Gastroesophageal sphincter (tissue), 4 donors: ENCODE measurements at regions not wholly inside any gene's neighbourhood (a gene's known extent, or its start where the extent isn't known, plus 50 kb on each side); places are given as distances from the start of the nearest gene placed in this dataset.
"Not testable (repeated sequence)": the region's sequence is repeated elsewhere in the genome, so short reads cannot be mapped to it uniquely, and the experiment has no call there.

ENCODE experiments used
- ATAC-seq: fragments of 150-250 bp; one replicate; pipeline ENCODE4 v1.9.1; 2016; ENCODE audit warnings: mild to moderate bottlenecking, moderate library complexity
- H3K27ac ChIP-seq, 4 donors: fragments of 200-600 bp; sonication (generic) in 3 of 4; 1 replicate in 3 of 4; 2 replicates in 1 of 4; pipeline ENCODE4 v1.5.1; 2016 to 2019
- H3K27me3 ChIP-seq: fragments of 200-600 bp; sonication (generic); one replicate; pipeline ENCODE4 v1.5.1; 2019
- H3K36me3 ChIP-seq, 2 donors: fragments of 200-600 bp; sonication (generic); one replicate each; pipeline ENCODE4 v1.5.1; 2019; ENCODE audit warnings: control low read depth in 1 of 2
- H3K4me1 ChIP-seq, 3 donors: fragments of 200-600 bp; sonication (generic); 1 replicate in 2 of 3; 2 replicates in 1 of 3; pipeline ENCODE4 v1.5.1; 2016 to 2019; ENCODE audit warnings: control low read depth in 2 of 3
- H3K4me3 ChIP-seq, 2 donors: fragments of 200-600 bp; sonication (generic); one replicate each; pipeline ENCODE4 v1.5.1; 2019; ENCODE audit warnings: mild to moderate bottlenecking in 1 of 2, moderate library complexity in 1 of 2
- H3K9me3 ChIP-seq, 3 donors: fragments of 200-600 bp; sonication (generic); one replicate each; pipeline ENCODE4 v1.5.1; 2017 to 2019; ENCODE audit warnings: control low read depth in 2 of 3
- EP300 ChIP-seq: sonication (generic); formaldehyde crosslinking; IDR thresholded peaks from one replicate; pipeline ENCODE4 v1.6.1; 2017; ENCODE audit warnings: antibody characterized with exemption, mild to moderate bottlenecking
- POLR2A ChIP-seq, 2 donors: fragments of 450-650 bp; IDR thresholded peaks; one replicate each; pipeline ENCODE4 v1.6.1; 2017; ENCODE audit warnings: antibody characterized with exemption in 2 of 2, mild to moderate bottlenecking in 2 of 2, moderate library complexity in 1 of 2
- POLR2AphosphoS5 ChIP-seq: sonication (generic); formaldehyde crosslinking; IDR thresholded peaks from one replicate; pipeline ENCODE4 v1.6.1; 2017; ENCODE audit warnings: antibody characterized with exemption
- WGBS, 2 donors: methylation state at CpG; one replicate each; pipeline ENCODE4 v1.1.5; 2018; ENCODE audit warnings: low coverage in 1 of 2; 5-methylcytosine and 5-hydroxymethylcytosine counted together
- TF ChIP-seq, protein P1 (sequence below), 4 experiments: fragments of 200-600 bp in 2 of 4; fragments of 450-650 bp in 2 of 4; sonication (generic) in 1 of 4; IDR thresholded peaks; one replicate each; pipeline ENCODE4 v1.5.1; 2017 to 2019; ENCODE audit warnings: antibody characterized with exemption in 4 of 4, mild to moderate bottlenecking in 2 of 4, moderate library complexity in 2 of 4

- Histone ChIP-seq H3K4me1 (no peaks in the 10 kb centered on the region), H3K36me3 (no peaks in the 10 kb centered on the region), H3K27me3 (peaks cover 9% of the 10 kb centered on the region), H3K9me3 (peaks cover 0 to 8% (median 0%) of the 10 kb centered on the region in 3 donors), H3K4me3 (no peak overlapping the region), H3K27ac (no peak overlapping the region)
- 69 to 70% methylated on average over 4 of the region's 4 CpGs for WGBS, 2 donors
- TF ChIP-seq POLR2AphosphoS5 (no peak), POLR2A (IDR thresholded peaks at IDR 0.05) (no peak), EP300 (no peak)
- TF ChIP-seq, protein P1, sequence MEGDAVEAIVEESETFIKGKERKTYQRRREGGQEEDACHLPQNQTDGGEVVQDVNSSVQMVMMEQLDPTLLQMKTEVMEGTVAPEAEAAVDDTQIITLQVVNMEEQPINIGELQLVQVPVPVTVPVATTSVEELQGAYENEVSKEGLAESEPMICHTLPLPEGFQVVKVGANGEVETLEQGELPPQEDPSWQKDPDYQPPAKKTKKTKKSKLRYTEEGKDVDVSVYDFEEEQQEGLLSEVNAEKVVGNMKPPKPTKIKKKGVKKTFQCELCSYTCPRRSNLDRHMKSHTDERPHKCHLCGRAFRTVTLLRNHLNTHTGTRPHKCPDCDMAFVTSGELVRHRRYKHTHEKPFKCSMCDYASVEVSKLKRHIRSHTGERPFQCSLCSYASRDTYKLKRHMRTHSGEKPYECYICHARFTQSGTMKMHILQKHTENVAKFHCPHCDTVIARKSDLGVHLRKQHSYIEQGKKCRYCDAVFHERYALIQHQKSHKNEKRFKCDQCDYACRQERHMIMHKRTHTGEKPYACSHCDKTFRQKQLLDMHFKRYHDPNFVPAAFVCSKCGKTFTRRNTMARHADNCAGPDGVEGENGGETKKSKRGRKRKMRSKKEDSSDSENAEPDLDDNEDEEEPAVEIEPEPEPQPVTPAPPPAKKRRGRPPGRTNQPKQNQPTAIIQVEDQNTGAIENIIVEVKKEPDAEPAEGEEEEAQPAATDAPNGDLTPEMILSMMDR (IDR thresholded peaks at IDR 0.05): no peak
- ATAC-seq: no peak
These were observed 149.2 kb downstream of the NPIPB5 start for GRCh38 chr16:22659933-22660332.

GRCh38 chr16:22660441-22661160, 149.9 kb downstream of the NPIPB5 start:
- Histone ChIP-seq H3K9me3 (peaks cover 0 to 8% (median 0%) of the 10 kb centered on the region in 3 donors), H3K4me3 (no peak overlapping the region), H3K4me1 (no peaks in the 10 kb centered on the region), H3K27me3 (peaks cover 9% of the 10 kb centered on the region), H3K27ac (no peak overlapping the region), H3K36me3 (no peaks in the 10 kb centered on the region)
- 83 to 94% methylated on average over 5 of the region's 5 CpGs for WGBS, 2 donors
- ATAC-seq: no peak
- TF ChIP-seq POLR2AphosphoS5: no peak
- TF ChIP-seq, protein P1 (IDR thresholded peaks at IDR 0.05): no peak
- no peak for TF ChIP-seq EP300
- no peak for TF ChIP-seq POLR2A (IDR thresholded peaks at IDR 0.05)

DNA sequence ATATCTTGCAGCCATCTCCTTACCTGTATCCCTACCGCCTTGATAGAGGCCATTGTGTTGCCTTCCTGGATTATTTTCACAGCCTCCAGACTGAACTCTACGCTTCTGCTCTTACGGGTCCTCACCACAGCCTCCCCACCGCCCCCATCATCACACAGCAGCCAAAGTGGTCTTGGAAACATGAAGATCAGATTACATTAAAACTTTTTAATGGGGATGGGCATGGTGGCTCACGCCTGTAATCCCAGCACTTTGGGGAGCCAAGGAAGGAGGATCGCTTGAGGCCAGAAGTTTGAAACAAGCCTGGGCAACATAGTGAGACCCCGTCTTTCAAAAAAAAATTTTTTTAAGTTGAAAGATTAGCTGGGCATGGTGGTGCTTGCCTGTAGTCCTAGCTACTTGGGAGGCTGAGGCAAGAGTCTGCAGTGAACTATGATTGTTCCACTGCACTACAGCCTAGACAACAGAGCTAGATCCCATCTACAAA, 150.5 kb downstream of the NPIPB5 start:
- Histone ChIP-seq H3K9me3 (peaks cover 0 to 8% (median 0%) of the 10 kb centered on the region in 3 donors), H3K4me3 (no peak overlapping the region), H3K27me3 (peaks cover 9% of the 10 kb centered on the region), H3K36me3 (no peaks in the 10 kb centered on the region), H3K27ac (no peak overlapping the region), H3K4me1 (no peaks in the 10 kb centered on the region)
- ATAC-seq: no peak
- TF ChIP-seq, protein P1 (IDR thresholded peaks at IDR 0.05): no peak
- no peak for TF ChIP-seq POLR2A (IDR thresholded peaks at IDR 0.05)
- TF ChIP-seq EP300: no peak
- TF ChIP-seq POLR2AphosphoS5: no peak
- WGBS, 2 donors: 85 to 90% methylated on average over 7 of the region's 7 CpGs

DNA sequence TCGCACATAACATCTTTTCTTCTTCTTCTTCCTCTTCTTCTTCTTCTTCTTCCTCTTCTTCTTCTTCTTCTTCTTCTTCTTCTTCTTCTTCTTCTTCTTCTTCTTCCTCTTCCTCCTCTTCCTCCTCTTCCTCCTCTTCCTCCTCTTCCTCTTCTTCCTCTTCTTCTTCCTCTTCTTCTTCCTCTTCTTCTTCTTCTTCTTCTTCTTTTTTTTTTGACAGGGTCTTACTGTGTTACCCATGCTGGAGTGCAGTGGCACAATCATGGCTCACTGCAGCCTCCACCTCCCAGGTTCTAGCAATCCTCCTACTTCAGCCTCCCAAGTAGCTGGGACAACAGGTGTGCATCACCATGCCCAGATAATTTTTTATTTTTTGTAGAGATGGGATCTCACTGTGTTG, 151.0 kb upstream of the HS3ST2 start:
- 58 to 71% methylated on average over 1 of the region's 1 CpG for WGBS, 2 donors

GRCh38 chr16:22663389-22664064, 150.4 kb upstream of the HS3ST2 start:
- H3K36me3 ChIP-seq: no peaks in the 10 kb centered on the region
- no peak overlapping the region for H3K4me3 ChIP-seq
- ATAC-seq: no peak
- H3K27me3 ChIP-seq: peaks cover 9% of the 10 kb centered on the region
- no peaks in the 10 kb centered on the region for H3K4me1 ChIP-seq
- H3K9me3 ChIP-seq: peaks cover 0 to 8% (median 0%) of the 10 kb centered on the region in 3 donors
- WGBS, 2 donors: 81 to 84% methylated on average over 6 of the region's 6 CpGs
- TF ChIP-seq, protein P1 (IDR thresholded peaks at IDR 0.05): no peak
- TF ChIP-seq POLR2AphosphoS5 (no peak), POLR2A (IDR thresholded peaks at IDR 0.05) (no peak), EP300 (no peak)
- no peak overlapping the region for H3K27ac ChIP-seq

More for the DNA sequence above, 151.0 kb upstream of the HS3ST2 start:
- H3K4me3 ChIP-seq, H3K27ac ChIP-seq, ATAC-seq, H3K4me1 ChIP-seq, H3K9me3 ChIP-seq, H3K27me3 ChIP-seq, H3K36me3 ChIP-seq: not testable (repeated sequence)
